GM19372 (cell line): ENCODE measurements at regions not wholly inside any gene's neighbourhood (a gene's known extent, or its start where the extent isn't known, plus 50 kb on each side); places are given as distances from the start of the nearest gene placed in this dataset.
"Not testable (repeated sequence)": the region's sequence is repeated elsewhere in the genome, so short reads cannot be mapped to it uniquely, and the experiment has no call there.

Source experiments
- ATAC-seq: cut with Tn5 transposase; IDR thresholded peaks from one replicate; pipeline ENCODE4 v1.9.1; 2021; ENCODE audit warnings: mild to moderate bottlenecking, low read depth, moderate library complexity; ENCODE audit not compliant: unreplicated experiment

GRCh38 chr3:70519913-70520659 is 207.6 kb upstream of the MDFIC2 start:
- no peak for ATAC-seq

DNA sequence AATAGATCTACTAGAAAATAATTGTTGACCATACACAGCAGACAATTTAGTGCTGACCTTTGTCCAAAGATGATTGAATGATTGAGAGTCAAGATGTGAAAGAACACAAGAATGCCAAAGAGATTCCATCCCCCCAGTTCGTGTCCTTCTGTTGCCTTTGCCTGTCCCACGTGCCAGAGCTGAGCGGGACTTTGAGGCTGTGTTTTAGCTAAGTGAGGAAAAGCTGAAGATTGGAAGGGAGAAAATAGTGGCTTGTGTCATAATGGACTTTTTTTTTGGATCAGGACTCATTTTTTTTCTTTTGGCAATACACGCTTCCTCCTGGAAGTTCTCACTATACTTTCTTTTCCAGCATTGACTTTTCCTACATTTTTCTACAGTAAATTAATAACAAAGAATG is 206.6 kb upstream of the MDFIC2 start:
- no peak for ATAC-seq

- no peak for ATAC-seq
Measured at GRCh38 chr3:70518356-70518755, 205.9 kb upstream of the MDFIC2 start.

- no peak for ATAC-seq
Measured at GRCh38 chr3:70517124-70517890, 204.9 kb upstream of the MDFIC2 start.

- no peak for ATAC-seq
Measured at GRCh38 chr3:70516076-70516475, 203.6 kb upstream of the MDFIC2 start.

DNA sequence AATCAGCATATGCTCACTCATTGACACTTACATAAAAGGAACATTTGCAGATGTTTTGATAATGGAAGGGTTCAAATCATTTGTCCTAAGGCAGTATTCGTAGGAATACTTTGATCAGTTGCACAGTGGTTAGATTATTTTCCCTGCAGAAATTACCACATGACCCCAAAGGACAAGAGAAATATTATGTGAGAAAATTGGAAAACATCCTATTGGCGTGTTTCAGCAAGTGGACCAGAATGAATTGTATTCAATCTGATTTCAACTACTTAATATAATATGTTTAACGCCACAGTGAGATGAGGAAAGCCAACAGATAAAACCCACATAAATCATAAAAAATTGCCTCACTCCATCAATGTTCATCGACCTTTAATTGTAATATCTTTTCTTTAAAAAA is 195.0 kb upstream of the MDFIC2 start:
- no peak for ATAC-seq

DNA sequence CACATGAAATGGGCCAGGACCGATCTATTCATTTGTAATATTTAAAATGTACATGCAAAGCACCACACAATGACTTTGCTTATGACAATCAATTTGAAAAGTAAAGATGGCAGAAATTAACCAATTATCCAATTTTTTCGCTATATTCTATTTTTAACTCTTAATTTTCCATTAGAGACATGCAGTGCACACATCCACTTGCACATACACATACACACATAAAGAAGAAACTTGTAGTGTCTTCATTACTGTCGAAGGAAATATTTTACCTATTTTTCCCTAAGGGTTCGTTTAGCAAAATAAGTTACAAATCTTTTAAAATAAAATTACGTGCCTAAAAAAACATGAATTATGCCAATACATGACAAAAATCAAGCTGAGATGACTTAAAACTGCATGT is 194.3 kb upstream of the MDFIC2 start:
- ATAC-seq = no peak

DNA sequence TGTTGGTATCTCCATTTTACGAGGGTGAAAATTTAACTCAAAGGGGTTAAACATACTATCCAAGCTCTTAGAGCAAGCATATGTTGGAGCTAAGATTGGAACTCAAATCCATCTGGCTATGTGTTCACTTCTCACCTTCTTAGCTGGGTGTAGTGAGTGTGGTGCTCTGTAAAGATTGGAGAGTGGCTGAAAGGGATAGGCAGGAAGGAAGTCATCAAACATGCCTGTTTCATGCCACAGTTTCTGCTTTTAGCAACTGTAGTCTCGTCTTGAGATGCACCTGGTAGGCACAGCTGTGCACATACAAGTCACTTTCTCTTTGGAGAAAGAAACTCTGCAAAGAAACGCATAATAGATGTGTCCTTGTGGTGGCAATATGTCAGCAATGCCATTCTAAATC is 189.1 kb upstream of the MDFIC2 start:
- ATAC-seq = no peak

- ATAC-seq = no peak
Measured at GRCh38 chr3:70488816-70489215, 176.4 kb upstream of the MDFIC2 start.

DNA sequence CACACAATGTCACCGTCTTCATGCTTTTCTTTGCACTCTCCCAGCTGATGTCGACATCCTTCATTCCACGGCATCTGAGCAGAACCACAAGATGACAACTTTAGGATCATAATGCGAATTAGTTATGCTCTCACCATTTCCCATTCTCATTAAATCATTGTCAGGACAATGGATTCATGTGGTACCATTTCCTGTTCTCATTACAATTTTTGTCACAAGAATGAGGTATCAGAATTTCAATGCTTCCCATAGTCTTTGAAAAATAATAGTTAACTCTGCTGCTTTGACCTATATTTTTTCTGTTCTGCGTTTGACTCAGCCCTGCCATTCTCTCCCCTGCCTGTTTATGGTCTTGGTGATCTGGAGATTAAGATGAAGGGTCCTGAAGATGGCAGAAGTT is 175.7 kb upstream of the MDFIC2 start:
- no peak for ATAC-seq

DNA sequence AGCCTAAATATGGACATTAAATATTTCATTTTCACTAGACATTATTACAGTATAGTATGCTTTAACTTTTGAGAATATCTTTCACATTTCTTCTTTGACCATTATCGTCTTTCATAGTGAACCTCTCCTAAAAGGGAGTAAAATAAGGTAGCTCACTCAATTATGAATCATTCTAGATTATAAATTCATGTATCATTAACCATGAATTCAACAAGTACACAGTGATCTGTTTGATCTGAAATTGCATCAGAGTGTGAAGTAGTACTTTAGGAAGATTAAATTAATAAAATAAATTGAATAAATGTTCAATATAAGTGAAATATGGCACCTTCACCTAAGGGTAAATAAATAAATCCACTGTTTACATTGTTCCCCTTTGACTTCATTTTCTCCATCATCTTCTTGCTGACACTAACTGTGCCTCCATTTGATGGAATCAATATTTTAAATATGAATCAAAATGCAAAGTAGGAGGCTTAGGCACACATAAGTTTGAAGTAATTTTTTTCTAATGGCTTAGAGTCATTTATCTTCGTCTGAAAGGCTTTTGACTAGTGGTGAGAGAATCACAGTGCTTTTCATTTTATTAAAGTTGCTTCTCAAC is 174.1 kb upstream of the MDFIC2 start:
- ATAC-seq = no peak

DNA sequence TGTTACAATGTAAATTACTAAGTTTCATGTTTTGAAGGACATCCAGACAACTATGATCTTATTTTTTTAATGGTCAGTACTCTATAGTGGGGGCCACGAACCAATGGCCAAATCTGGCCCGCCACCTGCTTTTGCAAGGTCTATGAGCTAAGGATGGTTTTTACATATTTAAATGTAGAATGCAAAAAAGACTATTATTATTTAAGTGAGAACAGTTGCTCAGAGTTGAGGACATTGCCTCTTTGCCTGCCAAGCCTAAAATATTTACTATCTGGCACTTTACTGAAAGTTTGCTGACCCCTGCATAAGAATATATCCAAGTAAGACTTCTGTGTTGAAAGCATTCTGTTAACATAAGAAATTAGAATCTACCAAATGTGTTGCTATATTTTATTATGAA is 163.7 kb upstream of the MDFIC2 start:
- no peak for ATAC-seq

DNA sequence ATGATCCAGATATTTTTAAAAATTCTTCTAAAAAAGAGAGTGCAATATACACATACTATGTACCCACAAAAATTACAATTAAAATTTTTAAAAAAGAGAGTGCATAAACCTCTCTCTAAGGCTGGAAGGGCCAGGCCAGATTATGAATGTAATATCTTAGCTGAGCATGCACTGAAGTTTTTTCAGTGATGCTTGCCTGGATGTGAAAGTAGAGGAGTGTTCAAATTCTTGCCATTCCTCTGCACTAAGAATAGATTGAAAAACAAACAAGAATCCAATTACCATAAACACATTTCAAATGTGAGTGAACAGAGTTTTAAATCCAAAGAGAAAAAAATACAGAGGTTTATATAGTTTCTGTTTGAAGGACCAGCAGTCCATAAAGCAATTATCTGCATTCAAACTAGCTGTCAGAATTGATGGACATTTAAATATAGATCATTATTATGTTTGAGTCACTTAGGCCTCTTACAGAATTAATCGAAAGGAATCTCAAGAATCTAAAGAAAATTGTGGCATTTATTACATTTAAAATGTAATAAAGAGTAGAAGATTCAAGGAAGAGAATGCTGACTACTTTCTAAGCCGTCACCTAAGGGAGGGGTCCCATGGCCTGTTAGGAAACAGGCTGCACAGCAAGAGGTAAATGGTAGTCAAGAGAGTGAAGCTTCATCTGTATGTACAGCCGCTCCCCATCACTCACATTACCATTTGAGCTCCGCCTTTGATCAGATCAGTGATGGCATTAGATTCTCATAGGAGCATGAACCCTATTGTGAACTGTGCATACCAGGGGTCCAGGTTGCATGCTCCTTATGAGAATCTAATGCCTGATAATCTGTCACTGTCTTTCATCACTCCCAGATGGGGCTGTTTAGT is 159.3 kb upstream of the MDFIC2 start:
- ATAC-seq = no peak

DNA sequence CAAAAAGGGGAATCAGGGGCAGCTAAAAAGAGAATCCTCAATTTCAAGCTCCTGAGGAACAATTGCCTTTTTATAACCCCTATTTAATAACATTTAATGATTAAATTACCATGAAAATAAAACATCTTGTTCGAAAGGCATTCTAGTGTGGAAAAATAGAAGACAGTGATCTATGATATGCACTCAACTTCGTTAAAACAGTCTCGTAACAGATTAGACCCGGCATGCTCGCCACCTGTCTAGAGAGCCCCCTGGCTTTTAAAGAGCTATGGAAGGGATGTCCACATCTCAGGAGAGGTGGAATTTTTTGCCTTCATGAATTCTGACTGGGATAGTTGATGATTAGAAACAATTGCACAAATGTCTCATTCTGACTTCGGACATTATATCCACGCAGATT is 153.7 kb upstream of the MDFIC2 start:
- ATAC-seq = no peak

DNA sequence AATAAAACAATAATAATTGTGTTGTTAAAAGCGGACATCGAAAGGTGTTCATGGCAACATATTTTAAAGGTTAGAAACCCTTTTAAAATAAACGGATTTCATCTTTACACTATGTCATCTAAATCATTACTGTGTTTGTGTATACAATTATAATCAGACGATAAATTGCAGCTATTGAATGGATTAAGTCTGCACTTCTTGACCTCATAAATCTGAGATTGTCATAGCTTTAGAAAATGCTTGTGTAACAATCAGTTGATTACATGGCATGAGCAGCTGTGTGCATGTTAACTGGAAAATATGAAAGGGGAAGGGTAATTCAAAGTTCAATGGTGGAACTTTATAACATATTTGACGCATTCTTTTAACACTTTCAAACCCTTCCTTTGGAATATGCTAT is 152.4 kb upstream of the MDFIC2 start:
- no peak for ATAC-seq

DNA sequence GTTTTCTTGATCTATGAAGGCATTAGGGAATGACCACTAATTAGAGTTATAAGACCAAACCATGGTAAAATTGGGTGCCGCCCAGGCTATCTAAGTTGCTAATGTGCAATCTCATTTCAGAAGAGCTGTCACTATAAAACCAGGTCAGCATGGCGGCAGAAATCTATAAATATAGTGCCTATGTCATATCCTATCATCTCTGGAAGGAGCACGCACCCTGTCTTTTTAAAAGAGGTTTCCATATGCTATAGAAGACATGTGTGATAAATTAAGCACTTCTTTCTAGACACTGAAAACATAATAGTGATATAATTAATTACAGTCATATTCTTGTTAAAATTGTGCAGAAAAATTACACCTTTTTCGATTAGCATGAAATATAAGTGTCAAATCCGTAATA is 152.0 kb upstream of the MDFIC2 start:
- ATAC-seq = no peak

DNA sequence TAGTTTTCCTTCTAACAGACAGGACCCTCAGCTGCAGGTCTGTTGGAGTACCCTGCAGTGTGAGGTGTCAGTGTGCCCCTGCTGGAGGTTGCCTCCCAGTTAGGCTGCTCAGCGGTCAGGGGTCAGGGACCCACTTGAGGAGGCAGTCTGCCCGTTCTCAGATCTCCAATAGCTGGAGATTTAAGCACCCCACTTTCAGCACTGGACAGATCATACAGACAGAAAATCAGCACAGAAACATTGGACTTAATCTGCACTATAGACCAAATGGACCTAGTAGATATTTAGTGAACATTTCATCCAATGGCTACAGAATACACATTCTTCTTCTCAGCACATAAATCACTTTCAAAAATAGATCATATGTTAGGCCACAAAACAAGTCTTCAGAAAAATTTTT is 137.8 kb upstream of the MDFIC2 start:
- ATAC-seq = not testable (repeated sequence)

DNA sequence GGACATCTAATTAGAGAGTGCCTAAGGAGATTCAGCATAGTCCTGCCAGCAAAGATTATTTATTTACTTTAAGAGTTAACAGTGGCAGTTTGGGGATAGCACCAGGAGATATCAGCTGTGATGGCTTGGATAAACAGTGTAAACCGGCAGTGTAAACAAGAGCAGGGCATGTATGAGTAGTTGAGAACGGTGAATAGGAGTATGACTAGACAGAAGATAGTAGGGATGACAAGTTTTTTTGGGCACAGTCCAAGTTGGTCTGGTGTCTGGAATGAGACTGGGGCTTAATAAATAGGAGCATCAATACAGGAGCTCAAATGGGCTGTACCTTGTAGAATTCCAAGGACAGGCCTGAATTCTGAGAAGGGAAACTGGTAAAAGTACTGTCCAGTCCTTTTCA is 123.0 kb upstream of the MDFIC2 start:
- ATAC-seq = not testable (repeated sequence)

DNA sequence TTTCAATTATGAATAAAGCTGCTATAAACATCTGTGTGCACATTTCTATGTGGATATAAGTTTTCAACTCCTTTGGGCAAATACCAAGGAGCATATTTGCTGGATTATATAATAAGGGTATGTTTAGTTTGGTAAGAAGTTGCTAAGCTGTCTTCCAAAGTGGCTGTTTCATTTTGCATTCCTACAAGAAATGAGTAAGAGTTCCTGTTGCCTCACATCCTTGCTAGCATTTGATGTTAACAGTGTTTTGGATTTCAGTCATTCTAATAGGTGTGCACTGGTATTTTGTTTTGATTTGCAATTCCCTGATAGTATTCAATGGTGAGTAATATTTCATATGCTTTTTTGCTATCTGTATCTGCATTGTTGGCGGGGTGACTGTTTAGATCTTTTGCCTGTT is 120.7 kb upstream of the MDFIC2 start:
- no peak for ATAC-seq

DNA sequence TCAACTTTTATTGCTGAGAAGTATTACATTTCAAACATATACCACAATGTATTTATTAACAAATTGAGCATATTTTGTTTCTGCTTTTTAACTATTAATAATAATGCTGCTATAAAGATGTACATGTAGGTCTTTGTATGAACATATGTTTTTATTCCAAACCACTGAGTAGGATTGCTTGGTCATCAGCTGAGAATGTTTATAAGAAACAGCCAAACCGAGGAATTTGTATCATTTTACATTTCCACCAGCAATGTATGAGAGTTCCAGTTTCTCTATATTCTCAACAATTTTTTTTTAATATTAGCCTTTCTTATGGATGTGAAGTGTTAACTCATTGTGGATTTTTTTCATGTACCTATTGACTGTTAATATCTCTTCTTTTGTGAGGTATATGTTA is 119.5 kb upstream of the MDFIC2 start:
- ATAC-seq = no peak

DNA sequence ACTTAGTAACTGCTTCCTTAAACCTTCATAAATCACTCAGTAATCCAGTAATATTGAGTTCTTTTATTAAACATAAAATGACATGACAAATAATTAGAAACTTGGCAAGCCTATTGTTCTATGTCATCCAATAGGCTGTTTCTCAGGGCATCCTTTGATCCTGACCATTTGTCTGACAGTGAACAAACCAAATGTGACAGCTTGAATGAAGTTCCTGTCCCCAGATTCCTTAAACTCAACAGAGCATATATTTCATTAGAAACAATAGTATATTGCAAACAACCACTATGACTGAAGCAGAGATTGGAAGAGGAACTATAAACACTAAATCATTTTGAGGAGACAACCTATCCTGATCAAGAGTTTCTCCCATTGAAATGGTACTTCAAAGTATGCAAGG is 113.6 kb upstream of the MDFIC2 start:
- no peak for ATAC-seq
